SJSA1 (cell line): ENCODE measurements at regions not wholly inside any gene's neighbourhood (a gene's known extent, or its start where the extent isn't known, plus 50 kb on each side); places are given as distances from the start of the nearest gene placed in this dataset.
"Not testable (repeated sequence)": the region's sequence is repeated elsewhere in the genome, so short reads cannot be mapped to it uniquely, and the experiment has no call there.

Experiments
- DNase-seq, 2 experiments: peaks; one replicate each; pipeline ENCODE4 v3.0.0-alpha.2; 2015 to 2020; ENCODE audit warnings: low spot score in 2 of 2, low read depth in 1 of 2
- H3K27ac ChIP-seq: fragments of 250-450 bp; sonication (Bioruptor Pico); 2 replicates; pipeline ENCODE4 v1.5.1; 2020; ENCODE audit warnings: mild to moderate bottlenecking, moderate library complexity
- H3K27me3 ChIP-seq: fragments of 250-450 bp; sonication (Bioruptor Pico); replicated peaks from 2 replicates; pipeline ENCODE4 v1.5.1; 2020; ENCODE audit warnings: mild to moderate bottlenecking, moderate library complexity
- H3K36me3 ChIP-seq: fragments of 250-450 bp; sonication (Bioruptor Pico); 2 replicates; pipeline ENCODE4 v1.5.1; 2020; ENCODE audit warnings: mild to moderate bottlenecking
- H3K4me1 ChIP-seq: fragments of 250-450 bp; sonication (Bioruptor Pico); replicated peaks from 2 replicates; pipeline ENCODE4 v1.6.1; 2021; ENCODE audit warnings: mild to moderate bottlenecking
- H3K4me3 ChIP-seq: fragments of 250-450 bp; sonication (Bioruptor Pico); 2 replicates; pipeline ENCODE4 v1.5.1; 2020; ENCODE audit warnings: mild to moderate bottlenecking
- H3K9me3 ChIP-seq: fragments of 250-450 bp; sonication (Bioruptor Pico); replicated peaks from 2 replicates; pipeline ENCODE4 v1.5.1; 2020; ENCODE audit warnings: mild to moderate bottlenecking

- H3K27ac ChIP-seq, DNase-seq, H3K36me3 ChIP-seq, H3K4me1 ChIP-seq, H3K4me3 ChIP-seq, H3K27me3 ChIP-seq, H3K9me3 ChIP-seq: not testable (repeated sequence)
Measured at GRCh38 chr14:19052977-19053376, 85.7 kb downstream of the POTEM start.

- not testable (repeated sequence) for H3K36me3 ChIP-seq, H3K27ac ChIP-seq, DNase-seq, H3K4me1 ChIP-seq, H3K27me3 ChIP-seq, H3K4me3 ChIP-seq, H3K9me3 ChIP-seq
Measured at GRCh38 chr14:19053426-19054050, 86.3 kb downstream of the POTEM start.

- H3K9me3 ChIP-seq, H3K4me3 ChIP-seq, H3K4me1 ChIP-seq, H3K27me3 ChIP-seq, DNase-seq, H3K27ac ChIP-seq, H3K36me3 ChIP-seq: not testable (repeated sequence)
Measured at GRCh38 chr14:19054108-19054721, 87.0 kb downstream of the POTEM start.

- not testable (repeated sequence) for H3K4me3 ChIP-seq, H3K4me1 ChIP-seq, H3K27ac ChIP-seq, H3K9me3 ChIP-seq, DNase-seq, H3K36me3 ChIP-seq, H3K27me3 ChIP-seq
Measured at GRCh38 chr14:19054934-19055333, 87.7 kb downstream of the POTEM start.

GRCh38 chr14:19059066-19059465 is 91.8 kb downstream of the POTEM start:
- not testable (repeated sequence) for H3K27ac ChIP-seq, H3K36me3 ChIP-seq, H3K27me3 ChIP-seq, H3K4me3 ChIP-seq, H3K9me3 ChIP-seq, H3K4me1 ChIP-seq
- DNase-seq: peak in 1 of 2 experiments; percentile 22

GRCh38 chr14:19061689-19062450 is 94.6 kb downstream of the POTEM start:
- H3K36me3 ChIP-seq, H3K27ac ChIP-seq, DNase-seq, H3K4me3 ChIP-seq, H3K4me1 ChIP-seq, H3K27me3 ChIP-seq, H3K9me3 ChIP-seq: not testable (repeated sequence)

- DNase-seq, H3K4me1 ChIP-seq, H3K36me3 ChIP-seq, H3K4me3 ChIP-seq, H3K27ac ChIP-seq, H3K27me3 ChIP-seq, H3K9me3 ChIP-seq: not testable (repeated sequence)
Measured at GRCh38 chr14:19068957-19069356, 101.7 kb downstream of the POTEM start.

GRCh38 chr14:19072518-19072917 is 105.3 kb downstream of the POTEM start:
- not testable (repeated sequence) for H3K4me1 ChIP-seq, H3K27ac ChIP-seq, H3K4me3 ChIP-seq, H3K9me3 ChIP-seq, DNase-seq, H3K27me3 ChIP-seq, H3K36me3 ChIP-seq

GRCh38 chr14:19088632-19089031 is 121.4 kb downstream of the POTEM start:
- not testable (repeated sequence) for H3K4me3 ChIP-seq, H3K27me3 ChIP-seq, H3K36me3 ChIP-seq, DNase-seq, H3K4me1 ChIP-seq, H3K9me3 ChIP-seq, H3K27ac ChIP-seq

GRCh38 chr14:19093227-19093626 is 126.0 kb downstream of the POTEM start:
- not testable (repeated sequence) for H3K36me3 ChIP-seq, H3K9me3 ChIP-seq, H3K27me3 ChIP-seq, H3K4me1 ChIP-seq, H3K27ac ChIP-seq, H3K4me3 ChIP-seq, DNase-seq

GRCh38 chr14:19094731-19095130 is 127.5 kb downstream of the POTEM start:
- H3K4me3 ChIP-seq, DNase-seq, H3K9me3 ChIP-seq, H3K4me1 ChIP-seq, H3K27me3 ChIP-seq, H3K27ac ChIP-seq, H3K36me3 ChIP-seq: not testable (repeated sequence)

GRCh38 chr14:19095167-19095566 is 127.9 kb downstream of the POTEM start:
- H3K4me1 ChIP-seq, H3K27ac ChIP-seq, H3K4me3 ChIP-seq, H3K36me3 ChIP-seq, H3K9me3 ChIP-seq, DNase-seq, H3K27me3 ChIP-seq: not testable (repeated sequence)

- not testable (repeated sequence) for DNase-seq, H3K27me3 ChIP-seq, H3K9me3 ChIP-seq, H3K27ac ChIP-seq, H3K4me3 ChIP-seq, H3K36me3 ChIP-seq, H3K4me1 ChIP-seq
Measured at GRCh38 chr14:19096467-19096866, 129.2 kb downstream of the POTEM start.

GRCh38 chr14:19096876-19097275 is 129.6 kb downstream of the POTEM start:
- H3K9me3 ChIP-seq, H3K4me1 ChIP-seq, DNase-seq, H3K27me3 ChIP-seq, H3K36me3 ChIP-seq, H3K27ac ChIP-seq, H3K4me3 ChIP-seq: not testable (repeated sequence)
